H9 (cell line): ENCODE measurements at regions not wholly inside any gene's neighbourhood (a gene's known extent, or its start where the extent isn't known, plus 50 kb on each side); places are given as distances from the start of the nearest gene placed in this dataset.

ENCODE experiments used
- DNase-seq: peaks from one replicate; pipeline ENCODE4 v3.0.0-alpha.2; 2017
- H2AFZ ChIP-seq: one replicate; pipeline ENCODE4 v1.6.1; 2013; ENCODE audit warnings: mild to moderate bottlenecking, low read length, control low read depth, moderate library complexity
- H2AK5ac ChIP-seq: 2 replicates; pipeline ENCODE4 v1.6.1; 2013; ENCODE audit warnings: low read length, control low read depth, mixed read lengths; ENCODE audit not compliant: insufficient read length
- H2BK120ac ChIP-seq: one replicate; pipeline ENCODE4 v1.6.1; 2013; ENCODE audit warnings: low read depth, mild to moderate bottlenecking, low read length, control low read depth, inconsistent platforms; ENCODE audit not compliant: poor library complexity, severe bottlenecking
- H2BK12ac ChIP-seq: 2 replicates; pipeline ENCODE4 v1.6.1; 2013; ENCODE audit warnings: low read length, control low read depth, mixed read lengths, low read depth; ENCODE audit not compliant: insufficient read length
- H2BK15ac ChIP-seq: 2 replicates; pipeline ENCODE4 v1.6.1; 2013; ENCODE audit warnings: low read depth, low read length, control low read depth
- H2BK20ac ChIP-seq: one replicate; pipeline ENCODE4 v1.6.1; 2013; ENCODE audit warnings: low read depth, mild to moderate bottlenecking, low read length, control low read depth, inconsistent platforms; ENCODE audit not compliant: poor library complexity, severe bottlenecking
- H2BK5ac ChIP-seq: 2 replicates; pipeline ENCODE4 v1.6.1; 2013; ENCODE audit warnings: low read length, control low read depth, mixed read lengths; ENCODE audit not compliant: insufficient read length
- H3K14ac ChIP-seq: 2 replicates; pipeline ENCODE4 v1.6.1; 2013; ENCODE audit warnings: low read length, control low read depth; ENCODE audit not compliant: insufficient read depth
- H3K18ac ChIP-seq: 2 replicates; pipeline ENCODE4 v1.6.1; 2013; ENCODE audit warnings: low read depth, mild to moderate bottlenecking, mixed read lengths, low read length, control low read depth; ENCODE audit not compliant: insufficient read length
- H3K23ac ChIP-seq: 2 replicates; pipeline ENCODE4 v1.6.1; 2013; ENCODE audit warnings: low read length, control low read depth, mixed read lengths, low read depth; ENCODE audit not compliant: insufficient read length
- H3K23me2 ChIP-seq: 2 replicates; pipeline ENCODE4 v1.6.1; 2013; ENCODE audit warnings: low read depth, mild to moderate bottlenecking, mixed read lengths, low read length, control low read depth; ENCODE audit not compliant: insufficient read length, poor library complexity, severe bottlenecking
- H3K27ac ChIP-seq: 2 replicates; pipeline ENCODE4 v1.5.1; 2013; ENCODE audit warnings: low read length, control low read depth, mixed read lengths, low read depth; ENCODE audit not compliant: insufficient read length
- H3K27me3 ChIP-seq: 2 replicates; pipeline ENCODE4 v1.6.1; 2013; ENCODE audit warnings: low read length, control low read depth, inconsistent platforms; ENCODE audit not compliant: insufficient read depth
- H3K4ac ChIP-seq: 2 replicates; pipeline ENCODE4 v1.6.1; 2013; ENCODE audit warnings: low read depth, mild to moderate bottlenecking, control low read depth, inconsistent platforms, low read length, moderate library complexity
- H3K4me1 ChIP-seq: 2 replicates; pipeline ENCODE4 v1.6.1; 2013; ENCODE audit warnings: low read length, control low read depth, inconsistent platforms; ENCODE audit not compliant: insufficient read depth
- H3K4me2 ChIP-seq: 2 replicates; pipeline ENCODE4 v1.6.1; 2013; ENCODE audit warnings: low read length, control low read depth, mixed read lengths; ENCODE audit not compliant: insufficient read length, insufficient read depth
- H3K56ac ChIP-seq: 2 replicates; pipeline ENCODE4 v1.6.1; 2013; ENCODE audit warnings: low read depth, mild to moderate bottlenecking, mixed read lengths, low read length, control low read depth; ENCODE audit not compliant: insufficient read length
- H3K79me1 ChIP-seq: 2 replicates; pipeline ENCODE4 v1.6.1; 2013; ENCODE audit warnings: low read depth, mild to moderate bottlenecking, moderate library complexity, low read length, control low read depth, inconsistent platforms; ENCODE audit not compliant: insufficient read depth, poor library complexity, severe bottlenecking
- H3K79me2 ChIP-seq: 2 replicates; pipeline ENCODE4 v1.6.1; 2013; ENCODE audit warnings: low read length, control low read depth, inconsistent platforms; ENCODE audit not compliant: insufficient read depth
- H3K9ac ChIP-seq: 2 replicates; pipeline ENCODE4 v1.6.1; 2013; ENCODE audit warnings: low read length, control low read depth, mixed read lengths; ENCODE audit not compliant: insufficient read length; ENCODE audit errors: extremely low read depth
- H3K9me3 ChIP-seq: one replicate; pipeline ENCODE4 v1.6.1; 2013; ENCODE audit warnings: low read depth, low read length, inconsistent platforms; ENCODE audit not compliant: control insufficient read depth
- H3T11ph ChIP-seq: one replicate; pipeline ENCODE4 v1.6.1; 2013; ENCODE audit warnings: mild to moderate bottlenecking, low read length, control low read depth, inconsistent platforms
- H4K20me1 ChIP-seq: one replicate; pipeline ENCODE4 v1.6.1; 2013; ENCODE audit not compliant: control insufficient read depth, insufficient read length, insufficient read depth
- H4K5ac ChIP-seq: 2 replicates; pipeline ENCODE4 v1.6.1; 2013; ENCODE audit warnings: low read depth, mild to moderate bottlenecking, mixed read lengths, low read length, control low read depth; ENCODE audit not compliant: insufficient read length
- H4K8ac ChIP-seq: replicated peaks from 2 replicates; pipeline ENCODE4 v1.6.1; 2013; ENCODE audit warnings: low read length, control low read depth, mixed read lengths, low read depth; ENCODE audit not compliant: insufficient read length
- H4K91ac ChIP-seq: 2 replicates; pipeline ENCODE4 v1.6.1; 2013; ENCODE audit warnings: low read depth, mild to moderate bottlenecking, moderate library complexity, mixed read lengths, low read length, control low read depth; ENCODE audit not compliant: insufficient read length
- H3K27ac Mint-ChIP-seq, 3 experiments: 2 replicates in 2 of 3; 3 replicates in 1 of 3; pipeline ENCODE4 v1.8.0; 2020 to 2021; ENCODE audit warnings: mixed read lengths in 3 of 3, mild to moderate bottlenecking in 1 of 3, moderate library complexity in 1 of 3
- H3K27me3 Mint-ChIP-seq: 2 replicates; pipeline ENCODE4 v1.8.0; 2021; ENCODE audit warnings: low read depth, mild to moderate bottlenecking, moderate library complexity, mixed read lengths
- H3K36me3 Mint-ChIP-seq, 3 experiments: 2 replicates in 2 of 3; 3 replicates in 1 of 3; pipeline ENCODE4 v1.8.0; 2020 to 2021; ENCODE audit warnings: low read depth in 3 of 3, mixed read lengths in 3 of 3; ENCODE audit not compliant: insufficient read depth in 1 of 3
- H3K4me1 Mint-ChIP-seq, 2 experiments: 2 replicates each; pipeline ENCODE4 v1.8.0; 2020; ENCODE audit warnings: mixed read lengths in 2 of 2
- H3K4me3 Mint-ChIP-seq, 2 experiments: 2 replicates in 1 of 2; 3 replicates in 1 of 2; pipeline ENCODE4 v1.8.0; 2020 to 2021; ENCODE audit warnings: mild to moderate bottlenecking in 2 of 2, mixed read lengths in 2 of 2, moderate library complexity in 1 of 2
- H3K9me3 Mint-ChIP-seq, 2 experiments: 2 replicates in 1 of 2; 3 replicates in 1 of 2; pipeline ENCODE4 v1.8.0; 2020; ENCODE audit warnings: mild to moderate bottlenecking in 2 of 2, mixed read lengths in 2 of 2, moderate library complexity in 1 of 2
- WGBS: extraction: QIAGEN DNeasy Blood & Tissue Kit; methylation state at CpG from one replicate; pipeline ENCODE4 v1.1.7; 2013; ENCODE audit warnings: missing lambda C conversion rate, low lambda C conversion rate, mixed read lengths; ENCODE audit not compliant: insufficient read length; ENCODE audit errors: extremely low coverage; 5-methylcytosine and 5-hydroxymethylcytosine counted together
- TF ChIP-seq, protein P1 (sequence below): fragments of 200-600 bp; sonication (generic); conservative IDR thresholded peaks from 3 replicates; pipeline ENCODE4 v1.8.0; 2021; ENCODE audit warnings: antibody characterized with exemption, mild to moderate bottlenecking

DNA sequence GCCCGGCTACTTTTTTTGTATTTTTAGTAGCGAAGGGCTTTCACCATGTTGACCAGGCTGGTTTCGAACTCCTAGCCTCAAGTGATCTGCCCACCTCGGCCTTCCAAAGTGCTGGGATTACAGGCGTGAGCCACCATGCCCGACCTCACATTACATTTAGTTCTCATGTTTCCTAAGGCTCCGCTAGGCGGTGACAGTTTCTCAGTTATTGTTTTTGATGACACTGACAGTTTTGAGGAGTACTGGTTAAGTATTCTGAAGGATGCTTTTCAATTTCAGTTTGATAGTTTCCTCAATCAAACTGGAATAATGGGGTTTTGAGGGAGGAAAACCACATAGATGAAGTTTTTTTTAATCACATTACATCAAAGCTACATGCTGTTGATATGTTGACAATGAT lies 1028.5 kb downstream of the CDH8 start:
- no peak overlapping the region for H3K23ac ChIP-seq
- no peak overlapping the region for H3K27ac ChIP-seq
- no peak overlapping the region for H2BK15ac ChIP-seq
- H4K5ac ChIP-seq = no peak overlapping the region
- H2BK12ac ChIP-seq = no peak overlapping the region
- no peaks in the 10 kb centered on the region for H3K36me3 Mint-ChIP-seq
- H4K20me1 ChIP-seq = no peaks in the 10 kb centered on the region
- no peak overlapping the region for H2AK5ac ChIP-seq
- H3K4ac ChIP-seq = no peak overlapping the region
- no peak overlapping the region for H3K9ac ChIP-seq
- H2BK20ac ChIP-seq = no peak overlapping the region
- H4K8ac ChIP-seq = no peak overlapping the region
- H2BK120ac ChIP-seq = no peak overlapping the region
- no peak overlapping the region for H3K27ac Mint-ChIP-seq
- H3K4me2 ChIP-seq = no peak overlapping the region
- no peak for DNase-seq
- H3K4me1 ChIP-seq = no peaks in the 10 kb centered on the region
- no peaks in the 10 kb centered on the region for H3K27me3 ChIP-seq
- no peaks in the 10 kb centered on the region; the same call in 1 of the 2 replicates for H3K27me3 Mint-ChIP-seq
- no peak overlapping the region for H3K4me3 Mint-ChIP-seq
- no peaks in the 10 kb centered on the region for H3K23me2 ChIP-seq
- H3K9me3 Mint-ChIP-seq = no peaks in the 10 kb centered on the region
- H2BK5ac ChIP-seq = no peak overlapping the region
- no CpG with 5 or more reads among the region's 8 CpGs for WGBS
- no peaks in the 10 kb centered on the region for H3K4me1 Mint-ChIP-seq
- no peaks in the 10 kb centered on the region for H3K9me3 ChIP-seq
- H3K18ac ChIP-seq = no peak overlapping the region
- TF ChIP-seq, protein P1, sequence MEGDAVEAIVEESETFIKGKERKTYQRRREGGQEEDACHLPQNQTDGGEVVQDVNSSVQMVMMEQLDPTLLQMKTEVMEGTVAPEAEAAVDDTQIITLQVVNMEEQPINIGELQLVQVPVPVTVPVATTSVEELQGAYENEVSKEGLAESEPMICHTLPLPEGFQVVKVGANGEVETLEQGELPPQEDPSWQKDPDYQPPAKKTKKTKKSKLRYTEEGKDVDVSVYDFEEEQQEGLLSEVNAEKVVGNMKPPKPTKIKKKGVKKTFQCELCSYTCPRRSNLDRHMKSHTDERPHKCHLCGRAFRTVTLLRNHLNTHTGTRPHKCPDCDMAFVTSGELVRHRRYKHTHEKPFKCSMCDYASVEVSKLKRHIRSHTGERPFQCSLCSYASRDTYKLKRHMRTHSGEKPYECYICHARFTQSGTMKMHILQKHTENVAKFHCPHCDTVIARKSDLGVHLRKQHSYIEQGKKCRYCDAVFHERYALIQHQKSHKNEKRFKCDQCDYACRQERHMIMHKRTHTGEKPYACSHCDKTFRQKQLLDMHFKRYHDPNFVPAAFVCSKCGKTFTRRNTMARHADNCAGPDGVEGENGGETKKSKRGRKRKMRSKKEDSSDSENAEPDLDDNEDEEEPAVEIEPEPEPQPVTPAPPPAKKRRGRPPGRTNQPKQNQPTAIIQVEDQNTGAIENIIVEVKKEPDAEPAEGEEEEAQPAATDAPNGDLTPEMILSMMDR = no peak; the same call in 2 of the 3 replicates
- H3K79me1 ChIP-seq = no peaks in the 10 kb centered on the region
- no peak overlapping the region for H3T11ph ChIP-seq
- no peaks in the 10 kb centered on the region for H3K79me2 ChIP-seq
- H2AFZ ChIP-seq = no peak overlapping the region
- no peak overlapping the region for H3K14ac ChIP-seq
- H4K91ac ChIP-seq = no peak overlapping the region
- no peak overlapping the region for H3K56ac ChIP-seq
